ENCODE measurements at regions not wholly inside any gene's neighbourhood (a gene's known extent, or its start where the extent isn't known, plus 50 kb on each side); places are given as distances from the start of the nearest gene placed in this dataset.

DNA sequence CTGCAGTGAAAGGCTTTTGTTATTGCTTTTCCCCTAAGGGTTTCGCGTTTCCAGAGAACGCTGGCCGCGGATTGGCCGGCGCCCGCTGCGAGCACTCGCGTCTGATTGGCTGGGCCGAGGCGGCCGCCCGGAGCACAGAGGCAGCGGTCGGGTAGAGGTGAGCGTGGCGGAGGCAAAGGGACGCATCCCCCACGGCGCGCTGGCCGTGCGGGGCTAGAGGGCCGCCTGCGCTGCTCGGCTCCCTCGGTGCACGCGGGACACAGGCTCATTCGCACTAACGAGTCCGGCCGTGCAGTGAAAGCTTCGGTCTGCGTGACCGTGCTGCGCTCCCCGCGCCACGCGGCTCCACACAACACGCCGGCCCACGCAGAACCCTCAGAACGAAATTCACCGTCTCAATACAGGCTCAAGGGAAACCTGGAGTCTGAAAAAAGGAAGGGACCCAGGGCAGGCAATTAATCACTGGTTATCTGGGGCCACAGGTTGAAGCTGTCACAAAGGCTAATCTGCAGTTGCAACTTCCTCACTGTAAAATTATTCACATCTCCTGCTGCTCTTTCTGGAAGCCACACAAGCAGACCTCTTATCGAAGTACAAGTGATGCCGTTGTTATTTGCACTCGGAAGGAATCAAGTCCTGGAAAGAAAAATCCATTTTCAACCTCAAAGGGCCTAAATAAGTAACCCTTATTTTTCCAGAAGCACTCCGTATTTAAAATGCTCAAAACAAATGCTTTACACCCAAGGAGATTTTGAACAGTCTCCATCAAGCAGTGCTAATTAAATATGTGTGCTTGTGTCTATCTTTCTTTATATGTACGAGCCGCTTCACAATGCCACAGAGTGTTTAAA, 94.6 kb downstream of the ZNF608 start:
- TF ChIP-seq, protein P1, sequence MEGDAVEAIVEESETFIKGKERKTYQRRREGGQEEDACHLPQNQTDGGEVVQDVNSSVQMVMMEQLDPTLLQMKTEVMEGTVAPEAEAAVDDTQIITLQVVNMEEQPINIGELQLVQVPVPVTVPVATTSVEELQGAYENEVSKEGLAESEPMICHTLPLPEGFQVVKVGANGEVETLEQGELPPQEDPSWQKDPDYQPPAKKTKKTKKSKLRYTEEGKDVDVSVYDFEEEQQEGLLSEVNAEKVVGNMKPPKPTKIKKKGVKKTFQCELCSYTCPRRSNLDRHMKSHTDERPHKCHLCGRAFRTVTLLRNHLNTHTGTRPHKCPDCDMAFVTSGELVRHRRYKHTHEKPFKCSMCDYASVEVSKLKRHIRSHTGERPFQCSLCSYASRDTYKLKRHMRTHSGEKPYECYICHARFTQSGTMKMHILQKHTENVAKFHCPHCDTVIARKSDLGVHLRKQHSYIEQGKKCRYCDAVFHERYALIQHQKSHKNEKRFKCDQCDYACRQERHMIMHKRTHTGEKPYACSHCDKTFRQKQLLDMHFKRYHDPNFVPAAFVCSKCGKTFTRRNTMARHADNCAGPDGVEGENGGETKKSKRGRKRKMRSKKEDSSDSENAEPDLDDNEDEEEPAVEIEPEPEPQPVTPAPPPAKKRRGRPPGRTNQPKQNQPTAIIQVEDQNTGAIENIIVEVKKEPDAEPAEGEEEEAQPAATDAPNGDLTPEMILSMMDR (conservative IDR thresholded peaks at IDR 0.05 in 1 of 2, IDR thresholded peaks at IDR 0.05 in 1 of 2; ENCODE audit: low read depth in 1 of 2, low read length in 2 of 2): no peak
- TF ChIP-seq EZH2 (IDR thresholded peaks at IDR 0.05; ENCODE audit: low read length, missing control alignments): no peak

Data from fibroblast of lung (primary cell).